ENCODE measurements at regions not wholly inside any gene's neighbourhood (a gene's known extent, or its start where the extent isn't known, plus 50 kb on each side); places are given as distances from the start of the nearest gene placed in this dataset.

GRCh38 chr11:28529540-28530410 is 421.6 kb downstream of the METTL15 start:
- DNase-seq (ENCODE audit: low read depth) = no peak

DNA sequence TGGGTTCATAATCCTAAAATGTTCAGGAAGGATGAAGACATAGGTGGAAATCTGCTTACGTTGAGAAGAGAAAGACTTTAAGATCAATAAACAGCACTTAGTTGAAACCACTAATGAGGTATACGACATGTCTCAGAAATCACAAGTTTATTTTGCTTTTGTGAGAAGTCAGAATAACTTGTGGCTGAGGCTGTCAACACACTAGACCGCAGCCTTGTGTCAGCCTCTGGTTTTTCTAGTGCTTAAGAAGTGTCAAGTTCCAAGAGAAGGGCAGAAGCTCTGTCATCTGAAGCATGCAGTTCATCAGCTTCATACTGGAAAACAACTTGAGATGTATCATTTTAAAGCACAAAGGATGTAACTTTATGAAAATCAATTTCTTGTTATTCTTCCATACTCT is 420.9 kb downstream of the METTL15 start:
- DNase-seq (ENCODE audit: low read depth) = no peak

- no peak for DNase-seq (ENCODE audit: low read depth)
Observed at GRCh38 chr11:28528217-28528616, 420.0 kb downstream of the METTL15 start.

DNA sequence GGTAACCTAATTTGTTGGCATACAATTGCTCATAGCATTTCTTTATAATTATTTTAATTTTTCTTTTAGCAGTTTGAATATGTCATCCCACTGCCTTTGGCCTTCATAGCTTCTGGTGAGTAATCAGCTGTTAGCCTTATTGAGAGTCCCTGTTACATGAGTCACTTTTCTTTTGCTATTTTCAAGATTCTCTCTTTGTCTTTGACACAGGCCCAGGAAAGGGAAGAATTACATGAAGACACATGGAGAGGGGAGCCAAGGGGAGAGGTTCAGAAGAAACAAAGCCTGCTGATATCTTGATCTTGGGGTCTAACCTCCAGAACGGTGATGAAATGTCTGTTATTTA is 418.2 kb downstream of the METTL15 start:
- DNase-seq (ENCODE audit: low read depth) = no peak

DNA sequence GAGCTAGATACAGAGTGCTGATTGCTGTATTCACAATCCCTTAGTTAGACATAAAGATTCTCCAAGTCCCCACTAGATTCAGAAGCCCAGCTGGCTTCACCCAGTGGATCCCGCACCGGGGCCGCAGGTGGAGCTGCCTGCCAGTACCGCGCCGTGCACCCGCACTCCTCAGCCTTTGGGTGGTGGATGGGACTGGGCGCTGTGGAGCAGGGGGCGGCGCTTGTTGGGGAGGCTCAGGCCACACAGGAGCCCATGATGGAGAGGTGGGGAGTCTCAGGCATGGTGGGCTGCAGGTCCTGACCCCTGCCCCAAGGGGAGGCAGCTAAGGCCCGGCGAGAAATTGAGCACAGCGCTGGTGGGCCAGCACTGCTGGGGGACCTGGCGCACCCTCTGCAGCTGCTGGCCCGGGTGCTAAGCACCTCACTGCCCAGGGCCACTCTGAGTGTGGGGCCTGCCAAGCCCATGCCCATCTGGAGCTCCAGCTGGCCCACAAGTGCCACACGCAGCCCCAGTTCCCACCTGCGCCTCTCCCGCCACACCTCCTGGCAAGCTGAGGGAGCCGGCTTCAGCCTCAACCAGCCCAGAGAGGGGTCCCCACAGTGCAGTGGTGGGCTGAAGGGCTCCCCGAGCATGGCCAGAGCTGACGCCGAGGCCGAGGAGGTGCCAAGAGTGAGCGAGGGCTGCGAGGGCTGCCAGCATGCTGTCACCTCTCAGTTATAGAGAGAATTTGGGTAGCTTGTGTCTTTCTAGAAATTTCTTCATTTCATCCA is 417.6 kb downstream of the METTL15 start:
- no peak for DNase-seq (ENCODE audit: low read depth)

- DNase-seq (ENCODE audit: low read depth) = no peak
Observed at GRCh38 chr11:28524098-28524497, 415.9 kb downstream of the METTL15 start.

GRCh38 chr11:28521075-28521474 is 412.9 kb downstream of the METTL15 start:
- no peak for DNase-seq (ENCODE audit: low read depth)

DNA sequence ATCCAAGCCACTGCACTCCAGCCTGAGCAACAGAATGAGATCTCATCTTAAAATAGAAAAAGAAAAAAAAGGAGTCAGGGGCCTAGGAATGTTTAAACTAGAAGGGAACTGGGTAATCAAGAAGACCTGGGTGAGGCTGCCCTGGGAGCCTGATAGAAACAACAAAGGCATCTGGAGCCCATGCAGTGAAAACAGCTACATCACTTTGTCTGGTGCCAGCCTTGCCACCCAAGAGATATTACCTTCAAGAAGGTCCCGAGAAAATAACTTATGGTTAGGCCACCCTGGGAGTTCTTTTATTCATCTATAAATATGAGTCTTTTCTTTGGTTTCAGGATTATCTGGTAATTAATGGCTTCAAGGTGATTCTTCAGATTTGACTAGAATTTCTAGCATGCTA is 412.1 kb downstream of the METTL15 start:
- DNase-seq (ENCODE audit: low read depth) = no peak

- DNase-seq (ENCODE audit: low read depth) = no peak
Observed at GRCh38 chr11:28518825-28519224, 410.6 kb downstream of the METTL15 start.

DNA sequence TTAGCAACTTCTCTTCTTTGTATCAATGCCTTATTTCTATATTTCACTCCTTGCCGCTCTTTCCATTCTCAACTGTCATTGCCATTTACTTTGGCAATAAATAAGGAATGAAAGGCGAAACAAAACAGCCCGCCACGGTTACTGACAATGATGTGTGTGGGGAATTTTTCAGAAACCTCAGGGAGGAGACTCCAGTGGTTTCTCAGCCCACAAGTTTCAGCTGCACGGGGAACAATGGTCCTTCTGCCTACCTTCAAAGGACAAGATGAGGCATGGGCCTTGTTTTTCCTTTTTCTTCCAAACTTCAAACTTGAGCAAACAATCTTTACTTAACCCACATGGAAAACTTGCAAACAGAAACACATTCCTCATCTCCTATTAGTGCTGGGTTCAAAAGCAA is 409.4 kb downstream of the METTL15 start:
- no peak for DNase-seq (ENCODE audit: low read depth)

DNA sequence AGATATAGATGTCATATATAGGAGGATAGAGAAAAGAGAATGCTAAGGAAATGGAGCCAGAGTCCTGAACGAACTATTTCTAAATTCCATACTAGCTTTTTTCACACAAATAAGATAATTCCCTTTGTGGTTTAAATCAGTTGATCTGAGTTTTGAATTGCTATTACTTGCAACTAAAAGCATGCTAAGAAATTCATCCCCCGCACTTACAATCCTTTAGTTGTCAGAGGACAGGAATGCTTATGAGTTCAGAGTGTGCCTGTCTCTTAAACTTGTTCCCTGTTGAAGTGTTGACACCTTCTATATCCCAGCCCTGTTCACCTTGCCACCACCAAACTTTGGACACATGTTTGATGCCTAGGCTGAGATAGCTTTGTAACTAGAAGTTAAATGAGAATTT is 406.2 kb downstream of the METTL15 start:
- DNase-seq (ENCODE audit: low read depth) = no peak

DNA sequence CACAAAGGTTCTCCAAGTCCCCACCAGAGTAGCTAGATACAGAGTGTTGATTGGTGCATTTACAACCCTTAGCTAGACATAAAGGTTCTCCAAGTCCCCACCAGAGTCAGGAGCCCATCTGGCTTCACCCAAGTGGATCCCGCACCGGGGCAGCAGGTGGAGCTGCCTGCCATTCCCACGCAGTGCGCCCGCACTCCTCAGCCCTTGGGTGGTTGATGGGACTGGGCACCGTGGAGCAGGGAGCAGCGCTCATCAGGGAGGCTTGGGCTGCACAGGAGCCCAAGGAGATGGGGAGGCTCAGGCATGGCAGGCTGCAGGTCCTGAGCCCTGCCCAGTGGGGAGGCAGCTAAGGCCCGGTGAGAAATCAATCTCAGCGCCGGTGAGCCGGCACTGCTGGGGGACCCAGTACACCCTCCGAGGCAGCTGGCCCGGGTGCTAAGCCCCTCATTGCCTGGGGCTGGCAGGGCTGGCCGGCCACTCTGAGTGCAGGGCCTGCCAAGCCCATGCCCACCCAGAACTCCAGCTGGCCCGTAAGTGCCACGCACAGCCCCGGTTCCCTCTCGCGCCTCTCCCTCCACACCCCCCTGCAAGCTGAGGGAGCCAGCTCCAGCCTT is 404.1 kb downstream of the METTL15 start:
- DNase-seq (ENCODE audit: low read depth) = no peak

- no peak for DNase-seq (ENCODE audit: low read depth)
Observed at GRCh38 chr11:28505232-28505631, 397.0 kb downstream of the METTL15 start.

- DNase-seq (ENCODE audit: low read depth) = no peak
Observed at GRCh38 chr11:28504555-28505110, 396.4 kb downstream of the METTL15 start.

- DNase-seq (ENCODE audit: low read depth) = no peak
Observed at GRCh38 chr11:28495333-28495732, 387.1 kb downstream of the METTL15 start.

DNA sequence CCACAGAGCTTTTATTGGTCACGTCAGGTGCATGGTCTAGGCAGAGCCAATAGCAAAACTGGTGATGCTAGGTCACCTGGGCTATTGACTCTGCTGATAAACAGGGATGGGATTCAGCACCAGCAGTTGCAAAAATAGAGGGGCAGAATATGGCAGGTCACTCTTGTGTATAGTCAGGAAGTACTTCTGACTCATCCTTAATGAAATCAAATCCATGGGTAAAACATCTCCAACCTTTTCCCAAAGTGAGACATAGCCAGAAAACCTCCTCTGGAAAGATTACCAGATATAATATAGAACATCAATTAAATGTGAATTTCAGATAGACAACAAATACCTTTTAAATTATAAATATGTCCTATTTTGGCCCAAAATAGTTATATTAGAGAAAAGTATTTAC is 383.2 kb downstream of the METTL15 start:
- DNase-seq (ENCODE audit: low read depth) = no peak

DNA sequence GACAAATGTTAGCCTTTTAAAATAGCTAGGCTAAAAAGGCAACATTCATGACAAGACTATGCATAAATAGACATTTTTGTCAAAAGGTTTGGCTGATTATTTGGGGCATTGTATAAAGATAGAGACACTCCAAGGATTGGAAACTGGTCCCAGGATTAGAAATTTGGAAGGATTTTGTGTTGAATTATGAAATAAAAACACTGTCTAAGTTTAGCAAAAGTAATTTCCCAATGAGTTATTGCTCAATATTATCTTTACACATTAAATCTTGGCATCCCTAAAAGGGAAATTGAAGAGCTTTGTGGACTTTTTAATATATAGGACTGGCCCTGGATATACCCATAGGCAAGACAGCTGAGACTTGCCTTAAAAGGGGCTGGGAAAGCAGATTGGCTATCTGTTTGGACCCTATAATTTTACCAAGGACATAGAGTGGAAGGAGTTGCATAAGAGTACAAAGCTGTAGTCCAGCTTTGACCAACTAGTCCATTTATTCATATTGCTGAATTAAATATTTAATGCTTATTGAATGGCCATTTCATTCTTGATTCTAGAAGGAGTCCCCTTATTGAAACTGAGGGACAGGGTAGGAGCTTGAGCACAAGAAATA is 382.7 kb downstream of the METTL15 start:
- DNase-seq (ENCODE audit: low read depth) = no peak

GRCh38 chr11:28488336-28488735 is 380.1 kb downstream of the METTL15 start:
- no peak for DNase-seq (ENCODE audit: low read depth)

DNA sequence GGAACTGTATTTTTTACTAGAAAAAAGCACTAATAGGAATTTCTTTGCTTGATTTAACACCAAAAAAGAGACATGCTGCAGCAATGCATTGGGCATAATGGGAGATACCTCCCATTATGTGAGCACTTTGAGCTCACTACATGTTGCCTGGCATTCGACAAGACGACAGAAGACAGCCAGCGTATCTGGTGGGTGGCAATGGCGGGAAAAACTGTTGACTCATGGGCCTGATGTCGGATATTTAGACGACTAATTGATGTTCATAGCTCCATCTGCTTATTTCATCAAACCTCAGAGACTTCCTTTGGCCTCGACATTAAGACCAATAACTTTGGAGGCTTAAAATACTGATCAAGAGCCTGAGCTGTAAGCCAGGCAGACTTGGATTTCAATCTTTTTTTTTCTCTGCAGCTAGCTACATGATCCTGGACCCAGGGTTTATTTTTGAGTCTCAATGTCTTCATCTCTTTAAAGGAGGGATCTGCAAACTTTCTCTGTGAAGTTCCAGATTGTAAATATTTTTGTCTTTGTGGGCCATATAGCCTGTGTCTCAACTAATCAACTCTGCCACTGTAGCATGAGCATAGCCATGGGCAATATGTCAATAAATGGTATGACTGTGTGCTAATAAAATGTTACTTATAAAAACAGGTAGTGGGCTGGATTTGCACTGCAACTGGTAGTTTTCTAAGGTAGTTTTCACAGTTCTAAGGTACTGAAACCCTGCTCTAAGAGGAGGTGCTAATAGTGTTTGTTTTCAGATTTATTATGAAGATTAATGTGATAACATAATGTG is 375.1 kb downstream of the METTL15 start:
- no peak for DNase-seq (ENCODE audit: low read depth)

DNA sequence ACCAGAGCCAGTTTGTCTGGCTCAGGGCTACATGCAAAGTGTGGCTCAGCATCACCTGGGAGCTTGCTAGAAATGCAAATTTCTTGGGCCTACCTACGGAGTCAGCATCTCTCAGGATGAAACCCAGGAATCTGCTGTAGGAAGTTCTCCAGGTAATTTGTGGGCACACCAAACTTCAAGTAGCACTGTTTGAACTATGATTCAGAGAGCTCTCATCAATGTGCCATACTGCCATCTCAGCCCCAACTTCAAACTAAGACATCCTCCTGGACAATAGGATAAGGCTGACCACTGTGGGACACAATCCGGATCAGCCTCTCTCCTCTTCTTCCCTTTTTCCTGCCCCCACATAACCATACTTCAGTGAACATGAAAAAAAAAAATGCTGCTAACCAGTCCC is 374.5 kb downstream of the METTL15 start:
- no peak for DNase-seq (ENCODE audit: low read depth)
